IMR-90 (cell line): ENCODE measurements at regions not wholly inside any gene's neighbourhood (a gene's known extent, or its start where the extent isn't known, plus 50 kb on each side); places are given as distances from the start of the nearest gene placed in this dataset.

Experiments used
- ATAC-seq: fragments of 200-7000 bp; cut with Tn5 transposase; 2 replicates; pipeline ENCODE4 v1.9.1; 2020; ENCODE audit warnings: low read depth, mild to moderate bottlenecking, moderate library complexity
- BruUV-seq: library from RNA; stranded (reverse); fragments of 400-500 nt; replicated peaks from 2 replicates; lab custom pipeline; 2021; lab: Mats Ljungman, UMichigan
- CTCF ChIA-PET: fragments of 300-600 bp; formaldehyde crosslinking; extraction: SDS; loops from one replicate; lab custom pipeline; 2021; ENCODE audit warnings: antibody characterized with exemption; lab: Yijun Ruan, JAX
- POLR2A ChIA-PET: fragments of 300-600 bp; sonication (Branson Sonifier 250); formaldehyde crosslinking; loops from one replicate; lab custom pipeline; 2022; ENCODE audit warnings: antibody characterized with exemption; ENCODE audit not compliant: unreplicated experiment; lab: Charles Lee
- DNase-seq: peaks from one replicate; pipeline ENCODE4 v3.0.0; 2013
- H2AFZ ChIP-seq: replicated peaks from 2 replicates; pipeline ENCODE3; 2013; ENCODE audit warnings: low read length, mild to moderate bottlenecking; ENCODE audit not compliant: poor library complexity
- H2AK5ac ChIP-seq: 2 replicates; pipeline ENCODE4 v1.6.1; 2013; ENCODE audit warnings: low read depth, low read length, inconsistent platforms
- H2AK9ac ChIP-seq: replicated peaks from 2 replicates; pipeline ENCODE3; 2013; ENCODE audit warnings: mild to moderate bottlenecking, low read depth, low read length, moderate library complexity; ENCODE audit not compliant: poor library complexity
- H2BK120ac ChIP-seq: 2 replicates; pipeline ENCODE4 v1.6.1; 2013; ENCODE audit warnings: low read depth, low read length, inconsistent platforms
- H2BK15ac ChIP-seq: 3 replicates; pipeline ENCODE4 v1.6.1; 2013; ENCODE audit warnings: low read depth, low read length, inconsistent platforms
- H2BK20ac ChIP-seq: 2 replicates; pipeline ENCODE4 v1.6.1; 2013; ENCODE audit warnings: low read depth, mild to moderate bottlenecking, inconsistent platforms, low read length, moderate library complexity
- H2BK5ac ChIP-seq: 2 replicates; pipeline ENCODE4 v1.6.1; 2013; ENCODE audit warnings: mild to moderate bottlenecking, low read depth, low read length, inconsistent platforms; ENCODE audit not compliant: poor library complexity, severe bottlenecking
- H3K14ac ChIP-seq: replicated peaks from 2 replicates; pipeline ENCODE4 v1.6.1; 2013; ENCODE audit warnings: low read depth, low read length, inconsistent platforms
- H3K18ac ChIP-seq: 2 replicates; pipeline ENCODE4 v1.6.1; 2013; ENCODE audit warnings: low read depth, low read length, control low read depth
- H3K23ac ChIP-seq: 2 replicates; pipeline ENCODE4 v1.6.1; 2013; ENCODE audit warnings: low read depth, low read length, inconsistent platforms
- H3K27ac ChIP-seq: 2 replicates; pipeline ENCODE4 v1.5.1; 2013; ENCODE audit warnings: mild to moderate bottlenecking, control low read depth, low read length; ENCODE audit not compliant: insufficient read depth
- H3K27me3 ChIP-seq: 2 replicates; pipeline ENCODE4 v1.6.1; 2013; ENCODE audit warnings: low read length; ENCODE audit not compliant: control insufficient read depth, insufficient read depth
- H3K36me3 ChIP-seq: 2 replicates; pipeline ENCODE4 v1.6.1; 2013; ENCODE audit warnings: low read length, mixed read lengths; ENCODE audit not compliant: control insufficient read depth, insufficient read depth
- H3K4ac ChIP-seq: 2 replicates; pipeline ENCODE4 v1.6.1; 2013; ENCODE audit warnings: low read depth, low read length, inconsistent platforms
- H3K4me1 ChIP-seq: 2 replicates; pipeline ENCODE4 v1.6.1; 2013; ENCODE audit warnings: low read length, mixed read lengths; ENCODE audit not compliant: control insufficient read depth, insufficient read depth
- H3K4me2 ChIP-seq: 2 replicates; pipeline ENCODE4 v1.6.1; 2013; ENCODE audit warnings: low read depth, mild to moderate bottlenecking, control low read depth, low read length, moderate library complexity
- H3K4me3 ChIP-seq: 2 replicates; pipeline ENCODE4 v1.5.1; 2013; ENCODE audit warnings: low read depth, mild to moderate bottlenecking, control low read depth, low read length, moderate library complexity; ENCODE audit not compliant: insufficient read depth
- H3K56ac ChIP-seq: 2 replicates; pipeline ENCODE4 v1.6.1; 2013; ENCODE audit warnings: low read length, inconsistent platforms; ENCODE audit not compliant: insufficient read depth; ENCODE audit errors: extremely low read depth
- H3K79me1 ChIP-seq, 2 experiments: 2 replicates each; pipeline ENCODE4 v1.6.1; 2013; ENCODE audit warnings: low read length in 2 of 2, inconsistent platforms in 1 of 2, low read depth in 1 of 2
- H3K9ac ChIP-seq: 2 replicates; pipeline ENCODE4 v1.6.1; 2013; ENCODE audit warnings: low read depth, low read length, control low read depth
- H3K9me1 ChIP-seq: 2 replicates; pipeline ENCODE4 v1.6.1; 2013; ENCODE audit warnings: low read length, inconsistent platforms; ENCODE audit not compliant: insufficient read depth
- H3K9me3 ChIP-seq: 2 replicates; pipeline ENCODE4 v1.6.1; 2013; ENCODE audit warnings: low read length; ENCODE audit not compliant: control insufficient read depth, insufficient read depth
- H4K20me1 ChIP-seq: 2 replicates; pipeline ENCODE4 v1.6.1; 2013; ENCODE audit warnings: low read length, inconsistent platforms; ENCODE audit not compliant: insufficient read depth
- H4K5ac ChIP-seq: 2 replicates; pipeline ENCODE4 v1.6.1; 2013; ENCODE audit warnings: mild to moderate bottlenecking, low read depth, low read length, control low read depth
- H4K8ac ChIP-seq, 2 experiments: 2 replicates each; pipeline ENCODE4 v1.6.1; 2013; ENCODE audit warnings: low read depth in 2 of 2, low read length in 2 of 2, control low read depth in 1 of 2, inconsistent platforms in 1 of 2
- H4K91ac ChIP-seq: 2 replicates; pipeline ENCODE4 v1.6.1; 2013; ENCODE audit warnings: low read depth, low read length, inconsistent platforms; ENCODE audit not compliant: insufficient read depth
- BHLHE40 ChIP-seq: fragments of 150-350 bp; IDR thresholded peaks from 2 replicates; pipeline ENCODE4 v1.6.1; 2016; ENCODE audit warnings: mild to moderate bottlenecking, low read depth, low read length
- FOS ChIP-seq: fragments of 150-350 bp; IDR thresholded peaks from 2 replicates; pipeline ENCODE4 v1.6.1; 2016; ENCODE audit warnings: low read depth, low read length
- MAZ ChIP-seq: IDR thresholded peaks from 2 replicates; pipeline ENCODE4 v1.6.1; 2012; ENCODE audit warnings: low read depth, mild to moderate bottlenecking, low read length, improper control_type of control experiment, moderate library complexity, borderline replicate concordance
- RCOR1 ChIP-seq: IDR thresholded peaks from 2 replicates; pipeline ENCODE4 v1.6.1; 2012; ENCODE audit warnings: mild to moderate bottlenecking, low read length, improper control_type of control experiment; ENCODE audit not compliant: insufficient replicate concordance
- RFX5 ChIP-seq: IDR thresholded peaks from 2 replicates; pipeline ENCODE4 v1.8.0; 2012; ENCODE audit warnings: low read depth, mild to moderate bottlenecking, low read length, moderate library complexity
- SMC3 ChIP-seq: fragments of 150-350 bp; IDR thresholded peaks from 2 replicates; pipeline ENCODE4 v1.6.1; 2016; ENCODE audit warnings: low read depth, mild to moderate bottlenecking, antibody characterized with exemption, low read length, moderate library complexity
- WGBS, 2 experiments: methylation state at CpG; one replicate each; pipeline versions ENCODE4 v1.1.5 to v1.1.7; 2013; ENCODE audit warnings: missing lambda C conversion rate in 2 of 2; ENCODE audit not compliant: insufficient read length in 1 of 2; ENCODE audit errors: extremely low coverage in 2 of 2; 5-methylcytosine and 5-hydroxymethylcytosine counted together
- dilution Hi-C: fragments of 300-500 bp; cut with HindIII; formaldehyde crosslinking; loops from one replicate; pipeline ENCODE4 v1.14.3; 2018; ENCODE audit warnings: low sequenced_read_pairs; ENCODE audit not compliant: unreplicated experiment
- in situ Hi-C: fragments of 300-500 bp; cut with MboI; formaldehyde crosslinking; loops from 3 replicates; pipeline ENCODE4 v1.14.3; 2019; ENCODE audit warnings: low sequenced_read_pairs, inconsistent platforms, mixed read lengths
- intact Hi-C: fragments of 100-400 bp; cut with micrococcal nuclease; formaldehyde crosslinking; loops from 2 replicates; pipeline ENCODE4 v1.10.0; 2022

GRCh38 chr6:112831022-112831421 lies 483.9 kb downstream of the RFPL4B start:
- CTCF ChIA-PET, result no interaction called here
- Histone ChIP-seq H3K27me3 (no peaks in the 10 kb centered on the region), H2AFZ (no peak overlapping the region), H3K56ac (no peak overlapping the region), H3K18ac (no peak overlapping the region), H3K4me3 (no peak overlapping the region), H3K4me1 (peaks cover 4% of the 10 kb centered on the region; the same call in 1 of the 2 replicates), H3K9ac (no peak overlapping the region), H2BK120ac (no peak overlapping the region), H2BK15ac (no peak overlapping the region), H3K23ac (no peak overlapping the region), H4K20me1 (no peaks in the 10 kb centered on the region), H4K91ac (no peak overlapping the region), H4K5ac (no peak overlapping the region), H3K4ac (no peak overlapping the region), H2AK9ac (no peak overlapping the region), H2BK5ac (no peak overlapping the region), H3K4me2 (no peak overlapping the region), H3K9me3 (no peaks in the 10 kb centered on the region), H3K9me1 (no peaks in the 10 kb centered on the region), H2AK5ac (no peak overlapping the region), H3K14ac (no peak overlapping the region), H2BK20ac (no peak overlapping the region), H4K8ac (no peak overlapping the region), H3K36me3 (no peaks in the 10 kb centered on the region), H3K27ac (no peak overlapping the region), H3K79me1 (no peaks in the 10 kb centered on the region)
- POLR2A ChIA-PET, result no interaction called here
- intact Hi-C loops, result no loop called here
- no TSS peak for BruUV-seq
- DNase-seq (peak; percentile 18), ATAC-seq (no peak)
- in situ Hi-C loops, result no loop called here
- WGBS, 2 experiments, result no CpG with 5 or more reads among the region's 1 CpG
- no peak for TF ChIP-seq MAZ
- no peak for TF ChIP-seq SMC3
- TF ChIP-seq BHLHE40, result no peak
- no peak for TF ChIP-seq FOS
- no peak for TF ChIP-seq RCOR1
- no peak for TF ChIP-seq RFX5
- dilution Hi-C loops, result no loop called here
